ENCODE measurements at regions not wholly inside any gene's neighbourhood (a gene's known extent, or its start where the extent isn't known, plus 50 kb on each side); places are given as distances from the start of the nearest gene placed in this dataset.

- Histone ChIP-seq H3K36me3 (ENCODE audit: control insufficient read depth, low read length) (no peaks in the 10 kb centered on the region), H3K4me3 (ENCODE audit: low read length) (no peak overlapping the region), H3K27ac (ENCODE audit: low read depth, low read length) (no peak overlapping the region), H3K9me2 (replicated peaks; ENCODE audit: control insufficient read depth, low read length) (no peaks in the 10 kb centered on the region), H4K20me1 (ENCODE audit: control insufficient read depth, insufficient read depth, low read depth, low read length) (no peaks in the 10 kb centered on the region), H3K79me2 (ENCODE audit: control insufficient read depth, low read length) (no peaks in the 10 kb centered on the region), H3K4me2 (ENCODE audit: low read length) (no peak overlapping the region), H3K4me1 (ENCODE audit: control insufficient read depth, low read length) (no peaks in the 10 kb centered on the region), H3F3A (ENCODE audit: control insufficient read depth, insufficient read depth) (no peaks in the 10 kb centered on the region), H3K9me3 (ENCODE audit: control insufficient read depth, insufficient read depth, low read length) (no peaks in the 10 kb centered on the region), H3K27me3 (ENCODE audit: control insufficient read depth, low read length) (no peaks in the 10 kb centered on the region)
- TF ChIP-seq EZH2phosphoT487 (IDR thresholded peaks at IDR 0.05; ENCODE audit: borderline replicate concordance, low read length): no peak
- TF ChIP-seq CTCF (IDR thresholded peaks at IDR 0.05; ENCODE audit: low read depth, low read length, poor library complexity, severe bottlenecking): no peak
These were observed 209.9 kb upstream of the CNTN3 start for GRCh38 chr3:74824366-74824765.

GRCh38 chr3:74814181-74814580, 199.7 kb upstream of the CNTN3 start:
- Histone ChIP-seq H3K4me3 (ENCODE audit: low read length) (no peak overlapping the region), H3K4me1 (ENCODE audit: control insufficient read depth, low read length) (no peaks in the 10 kb centered on the region), H3K79me2 (ENCODE audit: control insufficient read depth, low read length) (no peaks in the 10 kb centered on the region), H3K27me3 (ENCODE audit: control insufficient read depth, low read length) (no peaks in the 10 kb centered on the region), H3K27ac (ENCODE audit: low read depth, low read length) (no peak overlapping the region), H3K9me2 (replicated peaks; ENCODE audit: control insufficient read depth, low read length) (no peaks in the 10 kb centered on the region), H3F3A (ENCODE audit: control insufficient read depth, insufficient read depth) (no peaks in the 10 kb centered on the region), H3K4me2 (ENCODE audit: low read length) (no peak overlapping the region), H4K20me1 (ENCODE audit: control insufficient read depth, insufficient read depth, low read depth, low read length) (no peaks in the 10 kb centered on the region), H3K36me3 (ENCODE audit: control insufficient read depth, low read length) (no peaks in the 10 kb centered on the region), H3K9me3 (ENCODE audit: control insufficient read depth, insufficient read depth, low read length) (no peaks in the 10 kb centered on the region)
- TF ChIP-seq CTCF (IDR thresholded peaks at IDR 0.05; ENCODE audit: low read depth, low read length, poor library complexity, severe bottlenecking): no peak

- no peaks in the 10 kb centered on the region for H3K9me2 ChIP-seq (replicated peaks; ENCODE audit: control insufficient read depth, low read length)
- no peaks in the 10 kb centered on the region for H3K9me3 ChIP-seq (ENCODE audit: control insufficient read depth, insufficient read depth, low read length)
- no peaks in the 10 kb centered on the region for H3K27me3 ChIP-seq (ENCODE audit: control insufficient read depth, low read length)
- TF ChIP-seq EZH2phosphoT487 (IDR thresholded peaks at IDR 0.05; ENCODE audit: borderline replicate concordance, low read length) (no peak), CTCF (IDR thresholded peaks at IDR 0.05; ENCODE audit: low read depth, low read length, poor library complexity, severe bottlenecking) (no peak)
- no peak overlapping the region for H3K4me2 ChIP-seq (ENCODE audit: low read length)
- H3K27ac ChIP-seq (ENCODE audit: low read depth, low read length): no peak overlapping the region
- no peaks in the 10 kb centered on the region for H3K79me2 ChIP-seq (ENCODE audit: control insufficient read depth, low read length)
- H4K20me1 ChIP-seq (ENCODE audit: control insufficient read depth, insufficient read depth, low read depth, low read length): no peaks in the 10 kb centered on the region
- H3K4me1 ChIP-seq (ENCODE audit: control insufficient read depth, low read length): no peaks in the 10 kb centered on the region
- H3K36me3 ChIP-seq (ENCODE audit: control insufficient read depth, low read length): no peaks in the 10 kb centered on the region
- H3F3A ChIP-seq (ENCODE audit: control insufficient read depth, insufficient read depth): no peaks in the 10 kb centered on the region
- no peak overlapping the region for H3K4me3 ChIP-seq (ENCODE audit: low read length)
These were observed 198.3 kb upstream of the CNTN3 start for GRCh38 chr3:74812756-74813155.

All from DOHH2 (cell line).